Skeletal muscle satellite cell (primary cell): ENCODE measurements at regions not wholly inside any gene's neighbourhood (a gene's known extent, or its start where the extent isn't known, plus 50 kb on each side); places are given as distances from the start of the nearest gene placed in this dataset.

Experiments
- H3K27me3 ChIP-seq: 2 replicates; pipeline ENCODE4 v1.7.0; 2013; ENCODE audit warnings: low read length; ENCODE audit not compliant: control insufficient read depth, insufficient read depth
- H3K36me3 ChIP-seq: 2 replicates; pipeline ENCODE4 v1.7.0; 2013; ENCODE audit warnings: mild to moderate bottlenecking, control low read depth, low read length; ENCODE audit not compliant: insufficient read depth
- H3K4me1 ChIP-seq: 2 replicates; pipeline ENCODE4 v1.7.0; 2013; ENCODE audit warnings: low read length; ENCODE audit not compliant: control insufficient read depth, insufficient read depth
- H3K4me2 ChIP-seq: 2 replicates; pipeline ENCODE4 v1.7.0; 2013; ENCODE audit warnings: mild to moderate bottlenecking, low read length
- H3K4me3 ChIP-seq: 2 replicates; pipeline ENCODE4 v1.7.0; 2013; ENCODE audit warnings: low read length
- H3K9ac ChIP-seq: 2 replicates; pipeline ENCODE4 v1.7.0; 2013; ENCODE audit warnings: mild to moderate bottlenecking, low read depth, low read length, moderate library complexity
- H3K9me3 ChIP-seq: replicated peaks from 2 replicates; pipeline ENCODE4 v1.7.0; 2013; ENCODE audit warnings: mild to moderate bottlenecking, control low read depth, low read length

- no peaks in the 10 kb centered on the region for H3K9me3 ChIP-seq
- H3K4me1 ChIP-seq = peaks cover 15% of the 10 kb centered on the region
- H3K36me3 ChIP-seq = no peaks in the 10 kb centered on the region
- no peak overlapping the region for H3K4me3 ChIP-seq
- H3K27me3 ChIP-seq = no peaks in the 10 kb centered on the region
- no peak overlapping the region for H3K4me2 ChIP-seq
- H3K9ac ChIP-seq = no peak overlapping the region
Observed at GRCh38 chr10:91709394-91709798, 76.5 kb upstream of the PPP1R3C start.

- Histone ChIP-seq H3K27me3 (no peaks in the 10 kb centered on the region), H3K9me3 (no peaks in the 10 kb centered on the region), H3K4me3 (no peak overlapping the region), H3K4me2 (no peak overlapping the region), H3K4me1 (peaks cover 15% of the 10 kb centered on the region), H3K9ac (no peak overlapping the region), H3K36me3 (no peaks in the 10 kb centered on the region)
Observed at GRCh38 chr10:91708174-91708861, 75.4 kb upstream of the PPP1R3C start.

- no peak overlapping the region for H3K9ac ChIP-seq
Observed at GRCh38 chr10:91707236-91707635, 74.4 kb upstream of the PPP1R3C start.

GRCh38 chr10:91705948-91706670 lies 73.2 kb upstream of the PPP1R3C start:
- no peaks in the 10 kb centered on the region for H3K27me3 ChIP-seq
- H3K4me3 ChIP-seq = no peak overlapping the region
- H3K9ac ChIP-seq = no peak overlapping the region
- no peak overlapping the region for H3K4me2 ChIP-seq
- H3K36me3 ChIP-seq = no peaks in the 10 kb centered on the region
- no peaks in the 10 kb centered on the region for H3K9me3 ChIP-seq
- peaks cover 20% of the 10 kb centered on the region for H3K4me1 ChIP-seq

More at GRCh38 chr10:91707236-91707635, 74.4 kb upstream of the PPP1R3C start:
- H3K36me3 ChIP-seq = no peaks in the 10 kb centered on the region
- no peaks in the 10 kb centered on the region for H3K27me3 ChIP-seq
- no peaks in the 10 kb centered on the region for H3K9me3 ChIP-seq
- peaks cover 15% of the 10 kb centered on the region for H3K4me1 ChIP-seq
- H3K4me3 ChIP-seq = no peak overlapping the region
- H3K4me2 ChIP-seq = no peak overlapping the region

- Histone ChIP-seq H3K4me3 (no peak overlapping the region), H3K9ac (no peak overlapping the region), H3K4me2 (no peak overlapping the region), H3K9me3 (no peaks in the 10 kb centered on the region), H3K36me3 (no peaks in the 10 kb centered on the region), H3K27me3 (no peaks in the 10 kb centered on the region), H3K4me1 (peaks cover 18% of the 10 kb centered on the region)
Observed at GRCh38 chr10:91702620-91703019, 69.7 kb upstream of the PPP1R3C start.

- Histone ChIP-seq H3K4me1 (peaks cover 18% of the 10 kb centered on the region), H3K36me3 (no peaks in the 10 kb centered on the region), H3K27me3 (no peaks in the 10 kb centered on the region), H3K4me3 (peak overlapping the region; percentile 45), H3K4me2 (peak overlapping the region; percentile 71), H3K9me3 (no peaks in the 10 kb centered on the region), H3K9ac (no peak overlapping the region)
Observed at GRCh38 chr10:91700788-91701444, 68.0 kb upstream of the PPP1R3C start.

- no peaks in the 10 kb centered on the region for H3K27me3 ChIP-seq
- no peak overlapping the region for H3K9ac ChIP-seq
- no peaks in the 10 kb centered on the region for H3K36me3 ChIP-seq
- no peak overlapping the region for H3K4me2 ChIP-seq
- H3K4me1 ChIP-seq = peaks cover 18% of the 10 kb centered on the region
- H3K4me3 ChIP-seq = no peak overlapping the region
- H3K9me3 ChIP-seq = no peaks in the 10 kb centered on the region
Observed at GRCh38 chr10:91700273-91700672, 67.4 kb upstream of the PPP1R3C start.

- Histone ChIP-seq H3K4me1 (peaks cover 18% of the 10 kb centered on the region), H3K4me3 (no peak overlapping the region), H3K36me3 (no peaks in the 10 kb centered on the region)
Observed at GRCh38 chr10:91698258-91698657, 65.4 kb upstream of the PPP1R3C start.

GRCh38 chr10:91694170-91694794 lies 61.4 kb upstream of the PPP1R3C start:
- H3K4me1 ChIP-seq = peaks cover 9% of the 10 kb centered on the region
- no peaks in the 10 kb centered on the region for H3K27me3 ChIP-seq
- no peak overlapping the region for H3K4me3 ChIP-seq
- H3K4me2 ChIP-seq = no peak overlapping the region
- no peaks in the 10 kb centered on the region for H3K36me3 ChIP-seq
- no peaks in the 10 kb centered on the region for H3K9me3 ChIP-seq
- no peak overlapping the region for H3K9ac ChIP-seq

More at GRCh38 chr10:91698258-91698657, 65.4 kb upstream of the PPP1R3C start:
- H3K4me2 ChIP-seq = no peak overlapping the region
- H3K27me3 ChIP-seq = no peaks in the 10 kb centered on the region
- H3K9me3 ChIP-seq = no peaks in the 10 kb centered on the region
- H3K9ac ChIP-seq = no peak overlapping the region

- Histone ChIP-seq H3K9ac (no peak overlapping the region), H3K9me3 (no peaks in the 10 kb centered on the region), H3K27me3 (no peaks in the 10 kb centered on the region), H3K4me3 (no peak overlapping the region), H3K36me3 (no peaks in the 10 kb centered on the region), H3K4me1 (peaks cover 18% of the 10 kb centered on the region), H3K4me2 (no peak overlapping the region)
Observed at GRCh38 chr10:91691981-91692380, 59.1 kb upstream of the PPP1R3C start.

GRCh38 chr10:91690996-91691676 lies 58.3 kb upstream of the PPP1R3C start:
- Histone ChIP-seq H3K4me1 (peaks cover 18% of the 10 kb centered on the region), H3K36me3 (no peaks in the 10 kb centered on the region), H3K4me3 (no peak overlapping the region), H3K27me3 (no peaks in the 10 kb centered on the region), H3K9ac (no peak overlapping the region), H3K4me2 (no peak overlapping the region), H3K9me3 (no peaks in the 10 kb centered on the region)
